Spleen (tissue), 11 donors: ENCODE measurements at regions not wholly inside any gene's neighbourhood (a gene's known extent, or its start where the extent isn't known, plus 50 kb on each side); places are given as distances from the start of the nearest gene placed in this dataset.

ENCODE experiments used
- DNase-seq: peaks from one replicate; pipeline ENCODE4 v3.0.0-alpha.2; 2020
- H3K27ac ChIP-seq, 8 donors: fragments of 200-600 bp; sonication (generic) in 7 of 8; 1 replicate in 4 of 8; 2 replicates in 4 of 8; pipeline versions ENCODE4 v1.5.0 to v1.8.0; 2016 to 2021; ENCODE audit warnings: inconsistent platforms in 4 of 8, mild to moderate bottlenecking in 4 of 8, moderate library complexity in 1 of 8
- H3K27me3 ChIP-seq, 7 donors: fragments of 200-600 bp; sonication (generic) in 6 of 7; replicated peaks in 1 of 7; 1 replicate in 4 of 7; 2 replicates in 3 of 7; pipeline versions ENCODE4 v1.5.0 to v1.8.0; 2016 to 2021; ENCODE audit warnings: inconsistent platforms in 3 of 7, mild to moderate bottlenecking in 1 of 7
- H3K36me3 ChIP-seq, 6 donors: fragments of 200-600 bp; sonication (generic) in 5 of 6; 1 replicate in 4 of 6; 2 replicates in 2 of 6; pipeline versions ENCODE4 v1.5.0 to v1.8.0; 2016 to 2021; ENCODE audit warnings: inconsistent platforms in 2 of 6
- H3K4me1 ChIP-seq, 6 donors: fragments of 200-600 bp; sonication (generic) in 5 of 6; 1 replicate in 3 of 6; 2 replicates in 3 of 6; pipeline versions ENCODE4 v1.5.0 to v1.8.0; 2016 to 2021; ENCODE audit warnings: inconsistent platforms in 3 of 6
- H3K4me3 ChIP-seq, 8 donors: fragments of 200-600 bp; sonication (generic) in 7 of 8; 1 replicate in 4 of 8; 2 replicates in 4 of 8; pipeline versions ENCODE4 v1.5.0 to v1.8.0; 2016 to 2021; ENCODE audit warnings: inconsistent platforms in 4 of 8, mild to moderate bottlenecking in 4 of 8, moderate library complexity in 2 of 8
- H3K9me3 ChIP-seq, 8 donors: fragments of 200-600 bp; sonication (generic) in 7 of 8; 1 replicate in 4 of 8; 2 replicates in 4 of 8; pipeline versions ENCODE4 v1.5.0 to v1.8.0; 2016 to 2021; ENCODE audit warnings: inconsistent platforms in 4 of 8
- POLR2A ChIP-seq, 3 donors: fragments of 450-650 bp; IDR thresholded peaks; one replicate each; pipeline ENCODE4 v1.5.1; 2017; ENCODE audit warnings: antibody characterized with exemption in 3 of 3, mild to moderate bottlenecking in 1 of 3
- POLR2AphosphoS5 ChIP-seq, 3 donors: sonication (generic); formaldehyde crosslinking; IDR thresholded peaks; one replicate each; pipeline ENCODE4 v1.5.1; 2017; ENCODE audit warnings: antibody characterized with exemption in 3 of 3
- WGBS, 5 donors: extraction: QIAGEN DNeasy Blood & Tissue Kit in 3 of 5; methylation state at CpG; one replicate each; pipeline versions ENCODE4 v1.1.5 to v1.1.7; 2013 to 2018; 5-methylcytosine and 5-hydroxymethylcytosine counted together
- intact Hi-C: fragments of 100-400 bp; cut with DNase I; formaldehyde crosslinking; loops from one replicate; pipeline ENCODE4 v1.15.0; 2023; ENCODE audit warnings: low total_unique reads
- TF ChIP-seq, protein P1 (sequence below), 11 experiments: fragments of 200-600 bp in 7 of 11; fragments of 450-650 bp in 4 of 11; sonication (generic) in 4 of 11; IDR thresholded peaks in 8 of 11; conservative IDR thresholded peaks in 3 of 11; 1 replicate in 7 of 11; 2 replicates in 4 of 11; pipeline versions ENCODE4 v1.4.0 to v1.8.0; 2016 to 2021; ENCODE audit warnings: antibody characterized with exemption in 11 of 11, inconsistent platforms in 4 of 11, mild to moderate bottlenecking in 1 of 11
- donor health status: healthy with polysubstance abuse.
- donor health status: DM: no; HTN: no; CAD: no; lungs with moderate emphysema.
- donor health status: DM: no; HTN: no; CAD: no.
- donor health status: Bipolar disorder and iron deficiency.
- donor health status: healthy.
- donor health status: DM: no; HTN: no; CAD: no.
- donor health status: DM: yes; HTN: yes; CAD: no.

DNA sequence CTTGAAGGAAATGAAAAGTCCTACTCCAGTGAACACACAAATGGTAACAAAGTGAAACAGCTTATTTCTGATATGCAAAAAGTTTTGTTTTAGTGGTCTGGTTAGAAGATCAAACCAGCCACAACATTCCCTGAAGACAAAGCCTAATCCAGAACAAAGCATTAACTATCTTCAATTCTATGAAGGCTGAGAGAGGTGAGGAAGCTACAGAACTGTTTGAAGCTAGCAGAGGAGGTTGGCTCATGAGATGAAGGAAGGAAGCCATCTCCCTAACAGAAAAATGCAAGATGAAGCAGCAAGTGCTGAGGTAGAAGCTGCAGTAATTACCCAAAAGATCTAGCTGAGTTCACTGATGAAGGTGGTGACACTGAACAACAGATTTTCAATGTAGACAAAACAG lies 168.4 kb downstream of the IGLL1 start:
- no peaks in the 10 kb centered on the region for H3K4me1 ChIP-seq
- H3K27me3 ChIP-seq: no peaks in the 10 kb centered on the region
- H3K4me3 ChIP-seq: no peak overlapping the region
- H3K36me3 ChIP-seq: no peaks in the 10 kb centered on the region
- TF ChIP-seq POLR2AphosphoS5 (IDR thresholded peaks at IDR 0.05): no peak
- TF ChIP-seq POLR2A (IDR thresholded peaks at IDR 0.05): no peak
- TF ChIP-seq, protein P1, sequence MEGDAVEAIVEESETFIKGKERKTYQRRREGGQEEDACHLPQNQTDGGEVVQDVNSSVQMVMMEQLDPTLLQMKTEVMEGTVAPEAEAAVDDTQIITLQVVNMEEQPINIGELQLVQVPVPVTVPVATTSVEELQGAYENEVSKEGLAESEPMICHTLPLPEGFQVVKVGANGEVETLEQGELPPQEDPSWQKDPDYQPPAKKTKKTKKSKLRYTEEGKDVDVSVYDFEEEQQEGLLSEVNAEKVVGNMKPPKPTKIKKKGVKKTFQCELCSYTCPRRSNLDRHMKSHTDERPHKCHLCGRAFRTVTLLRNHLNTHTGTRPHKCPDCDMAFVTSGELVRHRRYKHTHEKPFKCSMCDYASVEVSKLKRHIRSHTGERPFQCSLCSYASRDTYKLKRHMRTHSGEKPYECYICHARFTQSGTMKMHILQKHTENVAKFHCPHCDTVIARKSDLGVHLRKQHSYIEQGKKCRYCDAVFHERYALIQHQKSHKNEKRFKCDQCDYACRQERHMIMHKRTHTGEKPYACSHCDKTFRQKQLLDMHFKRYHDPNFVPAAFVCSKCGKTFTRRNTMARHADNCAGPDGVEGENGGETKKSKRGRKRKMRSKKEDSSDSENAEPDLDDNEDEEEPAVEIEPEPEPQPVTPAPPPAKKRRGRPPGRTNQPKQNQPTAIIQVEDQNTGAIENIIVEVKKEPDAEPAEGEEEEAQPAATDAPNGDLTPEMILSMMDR (IDR thresholded peaks at IDR 0.05 in 8 of 11, conservative IDR thresholded peaks at IDR 0.05 in 3 of 11): no peak
- H3K9me3 ChIP-seq: no peaks in the 10 kb centered on the region
- DNase-seq: no peak
- intact Hi-C loops: no loop called here
- H3K27ac ChIP-seq: no peak overlapping the region

DNA sequence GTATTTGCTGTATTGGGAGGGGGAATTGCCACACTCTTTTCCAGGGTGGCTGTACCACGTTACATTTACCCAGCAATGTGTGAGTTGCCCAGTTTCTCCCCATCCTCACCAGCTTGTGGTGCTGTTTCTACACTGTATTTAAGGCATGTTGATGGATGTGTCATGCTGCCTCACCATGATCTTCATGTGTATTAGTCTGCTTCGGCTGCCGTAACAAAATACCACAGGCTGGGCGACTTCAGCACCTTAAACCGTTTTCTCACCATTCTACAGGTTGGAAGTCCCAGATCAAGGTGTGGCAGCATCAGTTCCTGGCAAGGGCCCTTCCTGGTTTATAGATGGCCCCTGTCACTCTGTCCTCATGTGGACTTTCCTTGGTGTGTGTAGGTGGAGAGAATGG lies 169.7 kb downstream of the IGLL1 start:
- intact Hi-C loops: no loop called here
- peaks cover 0 to 4% (median 0%) of the 10 kb centered on the region in 7 donors for H3K27me3 ChIP-seq
- H3K4me1 ChIP-seq: no peaks in the 10 kb centered on the region
- no peak overlapping the region for H3K4me3 ChIP-seq
- no peaks in the 10 kb centered on the region for H3K36me3 ChIP-seq
- no peak overlapping the region for H3K27ac ChIP-seq
- DNase-seq: no peak
- H3K9me3 ChIP-seq: no peaks in the 10 kb centered on the region
- WGBS, 5 donors: 83 to 97% (median 90%) methylated on average over 5 of the region's 5 CpGs
- TF ChIP-seq POLR2AphosphoS5 (IDR thresholded peaks at IDR 0.05): no peak
- no peak for TF ChIP-seq POLR2A (IDR thresholded peaks at IDR 0.05)
- TF ChIP-seq, protein P1 (IDR thresholded peaks at IDR 0.05 in 8 of 11, conservative IDR thresholded peaks at IDR 0.05 in 3 of 11): no peak

DNA sequence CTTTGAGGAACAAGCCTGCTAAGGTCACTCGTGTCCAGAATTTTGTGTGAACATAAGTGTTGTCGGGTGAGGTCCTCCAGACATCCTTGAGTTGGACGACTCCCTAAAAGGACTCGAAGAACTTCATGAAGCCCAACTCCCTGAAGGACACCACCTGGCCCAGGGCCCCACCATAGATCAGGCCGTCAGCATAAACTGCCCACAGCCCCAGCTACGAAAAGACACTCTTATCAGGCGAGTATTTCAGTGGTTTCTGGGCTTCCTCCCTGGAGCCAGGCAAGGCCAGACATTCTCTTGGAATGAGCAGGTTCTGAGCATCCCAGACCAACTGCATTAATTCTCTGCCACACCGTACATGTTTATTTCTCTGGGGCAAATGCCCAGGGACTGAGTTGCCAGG lies 170.1 kb downstream of the IGLL1 start:
- DNase-seq: no peak
- Histone ChIP-seq H3K36me3 (no peaks in the 10 kb centered on the region), H3K27ac (no peak overlapping the region), H3K4me1 (no peaks in the 10 kb centered on the region), H3K4me3 (no peak overlapping the region), H3K9me3 (no peaks in the 10 kb centered on the region), H3K27me3 (peaks cover 0 to 8% (median 0%) of the 10 kb centered on the region in 7 donors)
- intact Hi-C loops: loop anchor here (10.0 kb wide), 1 partner anchor 125 kb away; no protein-coding TSS in a partner anchor
- TF ChIP-seq, protein P1 (IDR thresholded peaks at IDR 0.05 in 8 of 11, conservative IDR thresholded peaks at IDR 0.05 in 3 of 11): no peak
- TF ChIP-seq POLR2AphosphoS5 (IDR thresholded peaks at IDR 0.05) (no peak), POLR2A (IDR thresholded peaks at IDR 0.05) (no peak)
- 69 to 80% (median 74%) methylated on average over 6 to 8 of the region's 8 CpGs for WGBS, 5 donors

DNA sequence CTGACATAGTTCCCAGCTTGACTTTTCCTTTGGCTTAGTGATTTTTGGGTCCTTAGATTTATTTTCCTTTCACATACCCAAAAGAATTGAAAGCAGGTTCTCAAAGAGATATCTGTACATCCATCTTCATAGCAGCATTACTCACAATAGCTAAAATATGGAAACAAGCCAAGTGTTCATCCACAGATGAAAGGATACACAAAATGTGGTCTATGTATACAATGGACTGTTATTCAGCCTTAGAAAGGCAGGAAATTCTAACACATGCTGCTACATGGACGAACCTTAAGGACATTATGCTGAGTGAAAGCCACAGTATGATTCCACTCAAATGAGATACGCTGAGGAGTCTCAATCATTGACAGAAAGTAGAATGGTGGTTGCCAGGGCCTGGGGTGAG lies 171.8 kb downstream of the IGLL1 start:
- Histone ChIP-seq H3K27me3 (peaks cover 0 to 25% (median 0%) of the 10 kb centered on the region in 7 donors), H3K27ac (no peak overlapping the region), H3K4me1 (no peaks in the 10 kb centered on the region), H3K4me3 (no peak overlapping the region), H3K9me3 (no peaks in the 10 kb centered on the region), H3K36me3 (no peaks in the 10 kb centered on the region)
- WGBS, 5 donors: 48 to 85% (median 76%) methylated on average over 2 of the region's 2 CpGs
- intact Hi-C loops: loop anchor here (10.0 kb wide), 1 partner anchor 126 kb away; no protein-coding TSS in a partner anchor
- TF ChIP-seq POLR2A (IDR thresholded peaks at IDR 0.05): no peak
- TF ChIP-seq, protein P1 (IDR thresholded peaks at IDR 0.05 in 8 of 11, conservative IDR thresholded peaks at IDR 0.05 in 3 of 11): no peak
- no peak for TF ChIP-seq POLR2AphosphoS5 (IDR thresholded peaks at IDR 0.05)
- DNase-seq: no peak
